ENCODE measurements at regions not wholly inside any gene's neighbourhood (a gene's known extent, or its start where the extent isn't known, plus 50 kb on each side); places are given as distances from the start of the nearest gene placed in this dataset.

DNA sequence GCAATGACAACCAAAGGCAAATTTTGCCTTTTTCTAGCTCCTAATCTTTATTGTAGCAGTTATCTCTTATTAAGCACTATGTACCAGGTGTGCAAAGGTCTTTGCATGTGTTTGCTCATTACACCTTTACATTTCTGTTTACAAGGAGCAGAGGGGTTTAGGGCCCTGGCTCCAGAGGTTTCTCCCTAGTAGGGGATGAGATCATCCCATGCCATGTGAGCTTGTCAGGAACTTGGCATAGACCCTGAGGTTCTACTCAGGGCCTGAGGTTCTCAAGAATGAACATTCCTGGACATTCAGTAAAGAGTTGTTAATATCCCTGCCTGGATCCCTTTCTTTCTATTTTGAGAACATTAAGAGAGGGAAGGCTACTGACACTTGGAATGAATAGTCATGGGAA, 292.0 kb downstream of the RPAP3 start:
- Histone ChIP-seq H3K36me3 (no peaks in the 10 kb centered on the region), H3K27me3 (ENCODE audit: insufficient read depth, low read depth, severe bottlenecking) (peaks cover 27% of the 10 kb centered on the region), H3K27ac (no peak overlapping the region), H3K9me3 (ENCODE audit: severe bottlenecking) (no peaks in the 10 kb centered on the region), H3K4me3 (ENCODE audit: low read depth, low read length) (no peak overlapping the region)
- DNase-seq: no peak
- no peak for TF ChIP-seq CTCF (IDR thresholded peaks at IDR 0.05; ENCODE audit: low read depth, low read length)

- Histone ChIP-seq H3K9me3 (ENCODE audit: severe bottlenecking) (no peaks in the 10 kb centered on the region), H3K27ac (no peak overlapping the region), H3K36me3 (no peaks in the 10 kb centered on the region), H3K27me3 (ENCODE audit: insufficient read depth, low read depth, severe bottlenecking) (peaks cover 24% of the 10 kb centered on the region), H3K4me3 (ENCODE audit: low read depth, low read length) (no peak overlapping the region)
- DNase-seq: no peak
- no peak for TF ChIP-seq CTCF (IDR thresholded peaks at IDR 0.05; ENCODE audit: low read depth, low read length)
These were observed 293.1 kb downstream of the RPAP3 start for GRCh38 chr12:47412601-47413236.

DNA sequence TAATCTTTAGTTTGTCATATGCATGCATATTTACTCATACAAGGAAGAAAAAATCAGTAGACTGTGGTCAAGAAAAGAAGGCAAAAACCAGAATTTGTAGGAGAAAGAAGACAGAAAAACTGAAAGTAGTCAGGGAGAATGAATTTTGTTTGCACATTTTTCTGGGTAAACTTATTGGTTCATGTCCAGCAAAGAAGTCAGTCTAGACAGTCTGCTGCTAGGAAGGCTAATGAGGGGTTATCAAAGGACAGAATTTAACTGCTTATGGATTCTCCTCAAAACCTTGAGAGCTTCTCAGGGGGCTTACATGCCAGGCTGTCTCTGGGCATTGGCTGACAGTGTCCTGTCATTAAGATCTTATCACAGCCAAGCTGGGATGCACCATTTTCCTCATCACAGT, 293.9 kb downstream of the RPAP3 start:
- no peak for DNase-seq

GRCh38 chr12:47410862-47411261, 295.0 kb downstream of the RPAP3 start:
- no peaks in the 10 kb centered on the region for H3K36me3 ChIP-seq
- no peak overlapping the region for H3K27ac ChIP-seq
- H3K27me3 ChIP-seq (ENCODE audit: insufficient read depth, low read depth, severe bottlenecking): peaks cover 24% of the 10 kb centered on the region
- TF ChIP-seq CTCF (IDR thresholded peaks at IDR 0.05; ENCODE audit: low read depth, low read length): no peak
- no peak overlapping the region for H3K4me3 ChIP-seq (ENCODE audit: low read depth, low read length)
- DNase-seq: no peak
- H3K9me3 ChIP-seq (ENCODE audit: severe bottlenecking): no peaks in the 10 kb centered on the region

More for the DNA sequence above, 293.9 kb downstream of the RPAP3 start:
- Histone ChIP-seq H3K27me3 (ENCODE audit: insufficient read depth, low read depth, severe bottlenecking) (peaks cover 24% of the 10 kb centered on the region), H3K9me3 (ENCODE audit: severe bottlenecking) (no peaks in the 10 kb centered on the region), H3K27ac (no peak overlapping the region), H3K36me3 (no peaks in the 10 kb centered on the region), H3K4me3 (ENCODE audit: low read depth, low read length) (no peak overlapping the region)
- no peak for TF ChIP-seq CTCF (IDR thresholded peaks at IDR 0.05; ENCODE audit: low read depth, low read length)

GRCh38 chr12:47410383-47410782, 295.4 kb downstream of the RPAP3 start:
- Histone ChIP-seq H3K27me3 (ENCODE audit: insufficient read depth, low read depth, severe bottlenecking) (peaks cover 24% of the 10 kb centered on the region), H3K4me3 (ENCODE audit: low read depth, low read length) (no peak overlapping the region), H3K27ac (no peak overlapping the region), H3K36me3 (no peaks in the 10 kb centered on the region), H3K9me3 (ENCODE audit: severe bottlenecking) (no peaks in the 10 kb centered on the region)
- DNase-seq: no peak
- no peak for TF ChIP-seq CTCF (IDR thresholded peaks at IDR 0.05; ENCODE audit: low read depth, low read length)

All from WERI-Rb-1 (cell line).